SK-N-SH (cell line): ENCODE measurements at regions not wholly inside any gene's neighbourhood (a gene's known extent, or its start where the extent isn't known, plus 50 kb on each side); places are given as distances from the start of the nearest gene placed in this dataset.

ENCODE experiments used
- CTCF ChIA-PET: fragments of 300-600, 350-600 bp; formaldehyde crosslinking; extraction: SDS; loops from one replicate; lab custom pipeline; 2021; lab: Yijun Ruan, JAX
- POLR2A ChIA-PET: fragments of 350-600 bp; sonication (Branson Sonifier 250); formaldehyde crosslinking; extraction: SDS; loops from one replicate; lab custom pipeline; 2020; ENCODE audit warnings: antibody characterized with exemption, inconsistent platforms; lab: Yijun Ruan, JAX
- DNase-seq: peaks from one replicate; pipeline ENCODE4 v3.0.0; 2012
- H2AFZ ChIP-seq: fragments of 200-600 bp; sonication (generic); 2 replicates; pipeline ENCODE4 v1.8.1; 2016; ENCODE audit warnings: antibody characterized with exemption, mild to moderate bottlenecking, low read depth
- H3F3A ChIP-seq: fragments of 200-600 bp; sonication (generic); replicated peaks from 2 replicates; pipeline ENCODE3; 2016; ENCODE audit warnings: antibody characterized with exemption, mild to moderate bottlenecking; ENCODE audit not compliant: insufficient read depth
- H3K27ac ChIP-seq, 2 experiments: fragments of 200-500 bp in 1 of 2; fragments of 200-600 bp in 1 of 2; sonication (Bioruptor generic) in 1 of 2; sonication (generic), shearing (Covaris generic) in 1 of 2; 2 replicates each; pipeline versions ENCODE4 v1.5.1 to v1.6.1; 2014 to 2016; ENCODE audit warnings: low read depth in 2 of 2, inconsistent platforms in 1 of 2, low read length in 1 of 2, mild to moderate bottlenecking in 1 of 2, mixed read lengths in 1 of 2
- H3K27me3 ChIP-seq: fragments of 200-600 bp; sonication (generic), shearing (Covaris generic); 2 replicates; pipeline ENCODE4 v1.6.1; 2016; ENCODE audit warnings: mixed run types; ENCODE audit not compliant: insufficient read depth
- H3K36me3 ChIP-seq, 2 experiments: fragments of 200-500 bp in 1 of 2; fragments of 200-600 bp in 1 of 2; sonication (Bioruptor generic) in 1 of 2; sonication (generic) in 1 of 2; replicated peaks in 1 of 2; 2 replicates each; pipeline versions ENCODE3 to v1.5.1; 2014 to 2016; ENCODE audit warnings: low read length in 1 of 2, mild to moderate bottlenecking in 1 of 2; ENCODE audit not compliant: insufficient read depth in 2 of 2, control insufficient read depth in 1 of 2
- H3K4me1 ChIP-seq, 2 experiments: fragments of 200-500 bp in 1 of 2; fragments of 200-600 bp in 1 of 2; sonication (Bioruptor generic) in 1 of 2; sonication (generic), shearing (Covaris generic) in 1 of 2; 2 replicates each; pipeline versions ENCODE4 v1.5.1 to v1.6.1; 2014 to 2016; ENCODE audit warnings: low read depth in 1 of 2, low read length in 1 of 2, mixed run types in 1 of 2; ENCODE audit not compliant: insufficient read depth in 2 of 2, control insufficient read depth in 1 of 2
- H3K4me2 ChIP-seq: fragments of 200-600 bp; sonication (generic), shearing (Covaris generic); 2 replicates; pipeline ENCODE4 v1.6.1; 2017; ENCODE audit warnings: mixed run types
- H3K4me3 ChIP-seq, 2 experiments: fragments of 200-500 bp in 1 of 2; fragments of 200-600 bp in 1 of 2; sonication (Bioruptor generic) in 1 of 2; sonication (generic), shearing (Covaris generic) in 1 of 2; 2 replicates each; pipeline versions ENCODE4 v1.5.1 to v1.8.1; 2014 to 2016; ENCODE audit warnings: low read depth in 2 of 2, inconsistent platforms in 1 of 2, low read length in 1 of 2, mild to moderate bottlenecking in 1 of 2, mixed read lengths in 1 of 2, moderate library complexity in 1 of 2
- H3K79me2 ChIP-seq: fragments of 200-600 bp; sonication (generic); 2 replicates; pipeline ENCODE4 v1.8.1; 2017; ENCODE audit warnings: mild to moderate bottlenecking; ENCODE audit not compliant: insufficient read depth
- H3K9ac ChIP-seq: fragments of 200-600 bp; sonication (generic); 2 replicates; pipeline ENCODE4 v1.6.1; 2017; ENCODE audit warnings: mixed run types
- H3K9me2 ChIP-seq: fragments of 200-600 bp; sonication (generic); 2 replicates; pipeline ENCODE4 v1.6.1; 2017; ENCODE audit warnings: mixed run types
- H3K9me3 ChIP-seq: fragments of 200-600 bp; sonication (generic); 2 replicates; pipeline ENCODE4 v1.6.1; 2017; ENCODE audit warnings: mixed run types, mild to moderate bottlenecking, moderate library complexity
- H4K20me1 ChIP-seq: fragments of 200-600 bp; sonication (generic); 2 replicates; pipeline ENCODE4 v1.6.1; 2017; ENCODE audit warnings: mild to moderate bottlenecking, mixed run types; ENCODE audit not compliant: insufficient read depth
- CHD2 ChIP-seq: fragments of 150-350 bp; IDR thresholded peaks from 2 replicates; pipeline ENCODE4 v1.6.1; 2018; ENCODE audit warnings: low read length; ENCODE audit not compliant: partially characterized antibody
- EP300 ChIP-seq, 2 experiments: IDR thresholded peaks; 2 replicates each; pipeline versions ENCODE4 v1.4.0 to v1.6.1; 2012; ENCODE audit warnings: borderline replicate concordance in 1 of 2, low read depth in 1 of 2, low read length in 1 of 2
- FOXM1 ChIP-seq: IDR thresholded peaks from 2 replicates; pipeline ENCODE4 v1.4.0; 2012; ENCODE audit warnings: low read depth, mild to moderate bottlenecking
- GATA2 ChIP-seq: sonication (generic); formaldehyde crosslinking; IDR thresholded peaks from 2 replicates; pipeline ENCODE4 v1.5.0; 2020; ENCODE audit warnings: mild to moderate bottlenecking, missing genetic modification reagents
- JUND ChIP-seq: IDR thresholded peaks from 2 replicates; pipeline ENCODE4 v1.4.0; 2012
- MEF2A ChIP-seq: IDR thresholded peaks from 2 replicates; pipeline ENCODE4 v1.4.0; 2012; ENCODE audit warnings: low read depth, borderline replicate concordance
- MXI1 ChIP-seq: IDR thresholded peaks from 2 replicates; pipeline ENCODE4 v1.6.1; 2012; ENCODE audit warnings: mild to moderate bottlenecking, low read depth, low read length, improper control_type of control experiment
- NFIC ChIP-seq: IDR thresholded peaks from 2 replicates; pipeline ENCODE4 v1.4.0; 2012; ENCODE audit warnings: borderline replicate concordance
- NRF1 ChIP-seq: IDR thresholded peaks from 2 replicates; pipeline ENCODE4 v1.6.1; 2012; ENCODE audit warnings: low read depth, mild to moderate bottlenecking, low read length
- RCOR1 ChIP-seq: fragments of 150-350 bp; IDR thresholded peaks from 2 replicates; pipeline ENCODE4 v1.6.1; 2017; ENCODE audit warnings: antibody characterized with exemption, low read length
- REST ChIP-seq: IDR thresholded peaks from 2 replicates; pipeline ENCODE4 v1.6.1; 2012; ENCODE audit warnings: mild to moderate bottlenecking, low read depth, low read length, moderate library complexity
- RFX5 ChIP-seq: IDR thresholded peaks from 2 replicates; pipeline ENCODE4 v1.6.1; 2012; ENCODE audit warnings: mild to moderate bottlenecking, improper control_type of control experiment, low read length
- RXRA ChIP-seq: IDR thresholded peaks from 2 replicates; pipeline ENCODE4 v1.4.0; 2012; ENCODE audit warnings: low read depth, mild to moderate bottlenecking, borderline replicate concordance
- TAF1 ChIP-seq: IDR thresholded peaks from 2 replicates; pipeline ENCODE4 v1.6.1; 2012; ENCODE audit warnings: low read depth, mild to moderate bottlenecking, low read length, moderate library complexity, borderline replicate concordance
- TCF12 ChIP-seq: IDR thresholded peaks from 2 replicates; pipeline ENCODE4 v1.4.0; 2012
- TEAD4 ChIP-seq: IDR thresholded peaks from 2 replicates; pipeline ENCODE4 v1.4.0; 2012; ENCODE audit warnings: mild to moderate bottlenecking, borderline replicate concordance; ENCODE audit not compliant: insufficient read depth
- ZBTB33 ChIP-seq: IDR thresholded peaks from 2 replicates; pipeline ENCODE4 v1.4.0; 2012; ENCODE audit warnings: low read depth, borderline replicate concordance
- WGBS: methylation state at CpG from one replicate; pipeline ENCODE4 v1.1.6; 2017; ENCODE audit warnings: low lambda C conversion rate; 5-methylcytosine and 5-hydroxymethylcytosine counted together
- TF ChIP-seq, protein P1 (sequence below): IDR thresholded peaks from 2 replicates; pipeline ENCODE4; 2012
- TF ChIP-seq, protein P2 (sequence below): IDR thresholded peaks from 2 replicates; pipeline ENCODE4 v1.4.0; 2012; ENCODE audit warnings: low read depth
- TF ChIP-seq, protein P3 (sequence below): IDR thresholded peaks from 2 replicates; pipeline ENCODE4 v1.4.0; 2012; ENCODE audit warnings: low read depth, borderline replicate concordance

- POLR2A ChIA-PET, result no interaction called here
- H3K27me3 ChIP-seq, result no peaks in the 10 kb centered on the region
- no peak for DNase-seq
- H3K4me3 ChIP-seq, result no peak overlapping the region
- H3K9me2 ChIP-seq, result no peaks in the 10 kb centered on the region
- no peaks in the 10 kb centered on the region for H3K36me3 ChIP-seq
- no peak overlapping the region for H3K9ac ChIP-seq
- peaks cover 8% of the 10 kb centered on the region for H3F3A ChIP-seq
- H3K27ac ChIP-seq, result no peak overlapping the region
- H3K4me2 ChIP-seq, result no peak overlapping the region
- no peaks in the 10 kb centered on the region for H3K4me1 ChIP-seq
- H3K9me3 ChIP-seq, result no peaks in the 10 kb centered on the region
- no peaks in the 10 kb centered on the region for H4K20me1 ChIP-seq
- no peaks in the 10 kb centered on the region for H3K79me2 ChIP-seq
- no peak for TF ChIP-seq NRF1
- TF ChIP-seq TAF1, result no peak
- TF ChIP-seq, protein P1, sequence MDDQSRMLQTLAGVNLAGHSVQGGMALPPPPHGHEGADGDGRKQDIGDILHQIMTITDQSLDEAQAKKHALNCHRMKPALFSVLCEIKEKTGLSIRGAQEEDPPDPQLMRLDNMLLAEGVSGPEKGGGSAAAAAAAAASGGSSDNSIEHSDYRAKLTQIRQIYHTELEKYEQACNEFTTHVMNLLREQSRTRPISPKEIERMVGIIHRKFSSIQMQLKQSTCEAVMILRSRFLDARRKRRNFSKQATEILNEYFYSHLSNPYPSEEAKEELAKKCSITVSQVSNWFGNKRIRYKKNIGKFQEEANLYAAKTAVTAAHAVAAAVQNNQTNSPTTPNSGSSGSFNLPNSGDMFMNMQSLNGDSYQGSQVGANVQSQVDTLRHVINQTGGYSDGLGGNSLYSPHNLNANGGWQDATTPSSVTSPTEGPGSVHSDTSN, result peak; percentile 77
- peak; percentile 27; the same call in 1 of the 2 replicates for TF ChIP-seq NFIC
- peak; percentile 58 for TF ChIP-seq TCF12
- no peak for TF ChIP-seq CHD2
- 0 out of 4 replicates have a peak, but pooled peaks of 1 of the 2 experiments have one; percentile 11 for TF ChIP-seq EP300 (IDR thresholded peaks at IDR 0.05; ENCODE audit: borderline replicate concordance in 1 of 2, low read depth in 1 of 2, low read length in 1 of 2)
- no peak for TF ChIP-seq JUND
- CTCF ChIA-PET, result no interaction called here
- H2AFZ ChIP-seq, result no peak overlapping the region
Measured at GRCh38 chr2:146633159-146633558, 1211.7 kb upstream of the ACVR2A start.

DNA sequence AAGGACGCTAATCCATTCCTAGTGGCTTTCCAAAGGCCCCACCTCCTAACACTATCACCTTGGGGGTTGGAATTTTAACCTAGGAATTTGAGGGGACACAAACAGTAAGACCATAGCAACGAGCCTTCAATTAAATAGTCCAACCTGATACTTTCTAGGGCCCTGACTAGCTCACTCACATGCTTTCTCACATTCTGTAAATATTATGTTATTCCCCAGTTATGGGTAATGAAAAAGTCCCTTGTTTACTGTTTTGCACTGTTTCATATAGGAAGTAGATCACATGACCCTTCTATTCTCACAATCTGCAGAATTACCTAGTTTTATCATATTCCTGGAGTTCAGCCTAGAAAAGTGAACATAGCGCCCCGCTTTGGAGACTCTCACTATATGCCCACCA lies 1212.1 kb upstream of the ACVR2A start:
- no peaks in the 10 kb centered on the region for H3K27me3 ChIP-seq
- H3K4me2 ChIP-seq, result no peak overlapping the region
- no peaks in the 10 kb centered on the region for H3K4me1 ChIP-seq
- no peak for TF ChIP-seq MEF2A
- no peak for TF ChIP-seq TEAD4
- no peak for TF ChIP-seq MXI1
- no peak for TF ChIP-seq FOXM1
- no peak for TF ChIP-seq NFIC
- no peak for TF ChIP-seq RXRA
- TF ChIP-seq, protein P2, sequence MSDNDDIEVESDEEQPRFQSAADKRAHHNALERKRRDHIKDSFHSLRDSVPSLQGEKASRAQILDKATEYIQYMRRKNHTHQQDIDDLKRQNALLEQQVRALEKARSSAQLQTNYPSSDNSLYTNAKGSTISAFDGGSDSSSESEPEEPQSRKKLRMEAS, result no peak
- TF ChIP-seq, protein P3, sequence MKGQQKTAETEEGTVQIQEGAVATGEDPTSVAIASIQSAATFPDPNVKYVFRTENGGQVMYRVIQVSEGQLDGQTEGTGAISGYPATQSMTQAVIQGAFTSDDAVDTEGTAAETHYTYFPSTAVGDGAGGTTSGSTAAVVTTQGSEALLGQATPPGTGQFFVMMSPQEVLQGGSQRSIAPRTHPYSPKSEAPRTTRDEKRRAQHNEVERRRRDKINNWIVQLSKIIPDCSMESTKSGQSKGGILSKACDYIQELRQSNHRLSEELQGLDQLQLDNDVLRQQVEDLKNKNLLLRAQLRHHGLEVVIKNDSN, result no peak
- TF ChIP-seq RFX5, result no peak
- no peak for TF ChIP-seq EP300 (IDR thresholded peaks at IDR 0.05; ENCODE audit: borderline replicate concordance in 1 of 2, low read depth in 1 of 2, low read length in 1 of 2)
- TF ChIP-seq, protein P1, result no peak
- no peak for TF ChIP-seq RCOR1
- no peak for TF ChIP-seq ZBTB33
- no peak for TF ChIP-seq GATA2
- no peak for TF ChIP-seq REST
- TF ChIP-seq, all 33 proteins: peak for 0
- ChIA-PET POLR2A (no interaction called here), CTCF (no interaction called here)
- Histone ChIP-seq H3K79me2 (no peaks in the 10 kb centered on the region), H3K9me3 (no peaks in the 10 kb centered on the region), H2AFZ (no peak overlapping the region), H3K36me3 (no peaks in the 10 kb centered on the region), H3F3A (peaks cover 8% of the 10 kb centered on the region), H3K4me3 (no peak overlapping the region), H3K9ac (no peak overlapping the region), H3K9me2 (no peaks in the 10 kb centered on the region), H3K27ac (no peak overlapping the region), H4K20me1 (no peaks in the 10 kb centered on the region)
- 43% methylated on average over 4 of the region's 4 CpGs for WGBS
- DNase-seq, result no peak
